HPDE6-E6E7 (cell line): ENCODE measurements at regions not wholly inside any gene's neighbourhood (a gene's known extent, or its start where the extent isn't known, plus 50 kb on each side); places are given as distances from the start of the nearest gene placed in this dataset.
"Not testable (repeated sequence)": the region's sequence is repeated elsewhere in the genome, so short reads cannot be mapped to it uniquely, and the experiment has no call there.

Source experiments
- DNase-seq: peaks from one replicate; pipeline ENCODE4 v3.0.0; 2011; ENCODE audit warnings: missing footprints; ENCODE audit errors: extremely low spot score

DNA sequence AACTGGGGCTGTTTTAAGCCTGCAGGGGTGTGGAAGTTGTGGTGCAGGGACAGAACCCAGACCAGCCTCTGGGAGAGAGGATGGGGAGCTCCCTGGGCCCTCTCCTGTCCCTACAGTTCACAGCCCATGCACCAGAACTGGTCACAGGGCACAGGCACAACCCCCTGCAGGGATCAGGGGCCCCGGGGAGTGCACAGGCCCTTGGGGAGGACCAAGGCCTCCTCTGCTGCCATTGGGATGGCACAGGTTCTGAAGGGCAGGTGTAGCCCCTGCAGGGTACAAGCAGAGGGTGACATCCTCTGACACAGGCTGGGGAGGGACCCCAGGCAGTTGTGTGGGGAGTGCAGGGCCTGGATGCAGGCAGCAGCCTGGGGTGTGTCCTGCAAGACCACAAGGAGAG, 66.4 kb upstream of the SFSWAP start:
- DNase-seq: no peak

GRCh38 chr12:131644917-131645316, 66.0 kb upstream of the SFSWAP start:
- DNase-seq: not testable (repeated sequence)

- DNase-seq: not testable (repeated sequence)
These were observed 65.3 kb upstream of the SFSWAP start for GRCh38 chr12:131645557-131645956.

DNA sequence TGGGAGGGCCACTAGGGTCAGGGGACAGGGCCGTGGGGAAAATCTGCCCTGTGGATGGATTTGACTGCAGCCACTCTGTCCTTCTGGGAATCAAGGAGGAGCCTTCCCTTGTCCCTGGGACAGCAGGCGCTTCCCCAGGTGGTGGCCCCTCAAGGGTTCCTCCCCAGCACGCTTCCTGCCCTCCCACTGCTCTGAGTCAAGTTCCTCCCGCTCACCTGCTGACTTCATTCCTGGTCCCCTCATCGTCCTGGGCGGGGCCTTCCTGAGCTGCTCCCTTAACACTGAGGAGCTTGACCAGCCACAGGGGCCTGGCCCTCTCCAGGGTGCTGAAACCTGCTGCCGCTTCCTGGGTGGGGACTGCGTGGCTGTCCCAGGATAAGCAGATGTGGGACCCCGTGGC, 64.4 kb upstream of the SFSWAP start:
- not testable (repeated sequence) for DNase-seq

DNA sequence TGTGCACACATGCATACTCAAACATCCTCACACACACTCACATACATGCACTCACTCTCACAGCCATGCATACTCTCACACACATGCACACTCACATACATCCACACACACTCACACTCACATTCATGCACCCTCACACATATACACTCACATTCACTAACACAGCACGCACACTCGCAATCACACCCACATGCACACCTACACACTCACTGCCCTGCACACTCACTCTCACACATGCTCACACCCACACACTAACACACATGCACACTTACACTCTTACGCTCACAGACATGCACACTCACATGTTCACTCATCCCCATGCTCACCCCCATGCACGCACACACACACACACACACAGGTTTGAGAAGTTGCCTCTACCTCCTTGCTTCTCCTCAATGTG, 63.2 kb upstream of the SFSWAP start:
- DNase-seq: no peak

GRCh38 chr12:131655469-131656174, 55.3 kb upstream of the SFSWAP start:
- not testable (repeated sequence) for DNase-seq

DNA sequence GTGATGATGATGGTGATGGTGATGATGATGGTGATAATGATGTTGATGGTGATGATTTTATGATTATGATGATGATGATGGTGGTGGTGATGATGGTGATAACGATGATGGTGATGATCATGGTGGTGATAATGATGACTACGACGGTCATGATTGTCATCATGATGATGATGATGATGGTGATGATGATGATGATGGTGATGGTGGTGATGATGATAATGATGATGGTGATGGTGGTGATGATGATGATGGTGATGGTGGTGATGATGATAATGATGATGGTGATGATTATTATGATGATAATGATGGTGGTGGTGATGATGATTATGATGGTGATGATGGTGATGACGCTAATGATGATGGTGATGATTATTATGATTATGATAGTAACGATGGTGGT, 54.1 kb upstream of the SFSWAP start:
- DNase-seq: not testable (repeated sequence)

DNA sequence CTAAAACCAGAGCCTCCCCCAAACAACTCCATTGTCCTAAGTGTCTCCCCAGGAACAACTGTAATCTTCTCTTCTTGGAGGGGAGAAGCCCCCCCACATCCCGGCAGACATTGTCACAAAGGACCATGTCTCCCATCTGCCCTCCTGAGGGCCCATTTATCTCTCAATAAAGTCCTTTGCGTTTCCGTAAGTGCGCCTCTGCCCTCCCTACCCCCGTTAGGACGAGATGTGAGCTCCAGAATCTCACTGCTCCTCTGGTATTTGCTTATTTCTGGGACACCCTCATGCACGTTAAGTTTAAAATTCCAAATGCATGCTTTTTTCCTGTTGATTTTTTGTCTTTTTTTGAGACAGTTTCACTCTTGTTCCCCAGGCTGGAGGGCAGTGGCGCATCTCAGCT, 52.3 kb upstream of the SFSWAP start:
- DNase-seq: not testable (repeated sequence)

- not testable (repeated sequence) for DNase-seq
These were observed 51.4 kb upstream of the SFSWAP start for GRCh38 chr12:131659484-131659883.

DNA sequence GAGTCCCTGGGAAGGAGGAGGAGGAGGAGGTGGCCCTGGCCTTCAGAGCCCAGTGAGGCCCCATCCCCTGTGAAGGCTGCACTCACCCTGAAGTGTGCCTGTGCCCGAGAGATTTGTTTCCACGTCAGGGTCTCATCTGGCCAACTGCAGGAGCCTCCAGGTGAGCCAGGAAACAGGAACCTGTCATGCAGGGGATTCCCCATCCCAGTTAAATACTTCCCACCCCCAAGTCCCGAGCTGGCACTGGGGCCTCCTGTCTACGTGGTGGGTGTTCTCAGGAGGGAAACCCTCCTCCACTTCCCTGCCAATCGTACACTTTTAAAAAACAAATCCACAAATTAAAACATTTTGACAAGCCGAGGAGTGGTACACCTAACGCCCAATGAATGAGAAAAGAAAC, 50.9 kb upstream of the SFSWAP start:
- not testable (repeated sequence) for DNase-seq

DNA sequence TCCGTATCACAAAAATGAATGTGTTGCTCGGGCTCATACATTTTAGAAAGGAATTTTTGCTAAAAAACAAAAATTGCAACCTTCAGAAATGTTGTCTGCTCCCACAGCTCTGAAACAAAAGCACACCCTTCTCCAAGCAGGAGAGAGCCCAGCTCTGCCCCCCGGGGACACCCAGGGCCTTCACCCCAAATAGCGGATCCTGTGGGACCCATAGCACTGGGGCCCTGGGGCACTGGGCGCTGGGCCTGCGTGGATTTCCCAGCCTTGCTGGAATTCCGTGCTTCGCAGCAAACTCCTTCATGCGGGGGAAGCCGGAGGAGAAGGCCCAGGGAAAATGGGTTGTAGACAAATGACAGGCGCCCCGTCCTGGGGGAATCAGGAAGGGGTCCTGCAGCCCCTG, 50.5 kb upstream of the SFSWAP start:
- not testable (repeated sequence) for DNase-seq
